ENCODE measurements at regions not wholly inside any gene's neighbourhood (a gene's known extent, or its start where the extent isn't known, plus 50 kb on each side); places are given as distances from the start of the nearest gene placed in this dataset.

DNA sequence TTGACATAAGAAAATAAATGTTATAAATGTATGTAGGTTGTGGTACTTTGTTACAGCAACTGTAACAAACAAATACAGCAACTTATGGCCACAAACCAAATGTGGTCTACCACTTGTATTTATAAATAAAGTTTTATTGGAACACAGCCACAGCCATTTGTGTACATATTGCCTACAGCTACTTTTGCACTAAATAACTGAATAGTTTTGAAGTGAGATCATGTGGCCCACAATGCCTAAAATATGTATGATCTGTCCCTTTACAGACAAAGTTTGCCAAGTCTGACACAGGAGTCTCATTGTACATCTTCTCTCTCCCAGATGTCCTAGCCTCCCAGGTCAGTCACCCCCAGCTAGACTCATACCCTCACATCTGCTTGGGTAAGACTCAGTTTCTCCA, 283.6 kb upstream of the PRDM9 start:
- no peak overlapping the region for H3K27ac Mint-ChIP-seq
- ChIA-PET CTCF (no interaction called here), POLR2A (no interaction called here)
- intact Hi-C loops (cut with micrococcal nuclease), result no loop called here
- no peaks in the 10 kb centered on the region for H3K36me3 Mint-ChIP-seq
- H3K4me1 Mint-ChIP-seq, result no peaks in the 10 kb centered on the region
- H3K27me3 Mint-ChIP-seq, result no peaks in the 10 kb centered on the region
- Histone ChIP-seq H3K4me3 (ENCODE audit: low read length) (no peak overlapping the region), H3K9me3 (ENCODE audit: control insufficient read depth in 2 of 3, low read length in 3 of 3) (peaks cover 0 to 5% (median 0%) of the 10 kb centered on the region in 3 experiments), H3K27ac (ENCODE audit: low read depth, low read length) (no peak overlapping the region), H3K27me3 (ENCODE audit: control insufficient read depth in 2 of 2, insufficient read depth in 2 of 2, low read length in 2 of 2) (no peaks in the 10 kb centered on the region), H3K4me1 (ENCODE audit: control insufficient read depth in 2 of 2, insufficient read depth in 2 of 2, low read length in 2 of 2) (no peaks in the 10 kb centered on the region), H3K36me3 (ENCODE audit: control insufficient read depth in 2 of 3, insufficient read depth in 3 of 3, low read length in 3 of 3) (no peaks in the 10 kb centered on the region)
- DNase-seq, result no peak
- H3K4me3 Mint-ChIP-seq, result no peak overlapping the region
- H3K9me3 Mint-ChIP-seq, result peaks cover 4 to 14% (median 10%) of the 10 kb centered on the region in 11 donors
- no peak for ATAC-seq

DNA sequence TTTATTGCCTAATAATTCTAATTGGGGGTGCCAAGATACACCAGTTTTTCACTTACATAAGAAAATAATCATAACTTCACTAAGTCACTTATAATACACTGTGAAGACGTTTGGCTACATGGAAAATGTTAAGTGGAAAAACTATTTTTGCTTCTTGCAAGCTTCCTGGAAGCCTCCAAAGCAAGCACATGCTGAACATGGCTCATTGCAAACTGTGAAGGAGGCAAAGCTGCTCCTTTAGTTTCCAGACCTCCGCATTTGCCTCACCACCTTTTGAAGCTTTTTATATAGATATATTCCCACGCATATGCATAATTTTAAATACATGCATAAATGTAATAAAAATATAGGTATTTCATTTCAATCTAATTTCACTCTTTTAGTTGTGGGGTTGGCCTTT, 285.6 kb upstream of the PRDM9 start:
- POLR2A ChIA-PET, result no interaction called here
- H3K27me3 ChIP-seq (ENCODE audit: control insufficient read depth in 2 of 2, insufficient read depth in 2 of 2, low read length in 2 of 2), result no peaks in the 10 kb centered on the region
- CTCF ChIA-PET, result no interaction called here
- no peak overlapping the region for H3K4me3 Mint-ChIP-seq
- H3K27ac Mint-ChIP-seq, result no peak overlapping the region
- H3K9me3 Mint-ChIP-seq, result peaks cover 4 to 14% (median 11%) of the 10 kb centered on the region in 11 donors
- no peaks in the 10 kb centered on the region for H3K4me1 Mint-ChIP-seq
- H3K9me3 ChIP-seq (ENCODE audit: control insufficient read depth in 2 of 3, low read length in 3 of 3), result peaks cover 0 to 5% (median 0%) of the 10 kb centered on the region in 3 experiments
- H3K27me3 Mint-ChIP-seq, result no peaks in the 10 kb centered on the region
- H3K4me1 ChIP-seq (ENCODE audit: control insufficient read depth in 2 of 2, insufficient read depth in 2 of 2, low read length in 2 of 2), result no peaks in the 10 kb centered on the region
- no peak overlapping the region for H3K4me3 ChIP-seq (ENCODE audit: low read length)
- no peak overlapping the region for H3K27ac ChIP-seq (ENCODE audit: low read depth, low read length)
- H3K36me3 Mint-ChIP-seq, result no peaks in the 10 kb centered on the region
- ATAC-seq (no peak), DNase-seq (no peak)
- no peaks in the 10 kb centered on the region for H3K36me3 ChIP-seq (ENCODE audit: control insufficient read depth in 2 of 3, insufficient read depth in 3 of 3, low read length in 3 of 3)
- intact Hi-C loops (cut with micrococcal nuclease), result no loop called here

DNA sequence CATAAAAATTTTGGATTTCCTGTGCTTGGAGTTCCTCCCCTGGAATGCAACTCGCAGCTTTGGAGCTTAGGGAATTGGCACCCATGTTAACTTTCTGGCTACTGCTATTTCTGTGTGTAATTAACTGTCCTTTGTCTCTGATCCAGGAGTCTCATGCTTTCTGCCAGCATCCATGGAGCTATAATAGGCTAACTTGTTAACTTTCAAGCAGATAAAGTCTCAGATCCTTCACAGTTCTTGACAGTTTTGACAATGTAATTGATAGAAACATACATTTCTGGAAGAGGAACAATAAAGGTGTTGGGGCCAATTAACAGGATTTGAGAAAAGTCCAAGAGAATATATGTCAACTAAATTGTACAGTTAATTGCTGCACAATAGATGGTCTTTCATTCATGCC, 290.2 kb upstream of the PRDM9 start:
- Mint-ChIP-seq H3K27me3 (no peaks in the 10 kb centered on the region), H3K27ac (no peak overlapping the region), H3K4me3 (no peak overlapping the region), H3K4me1 (no peaks in the 10 kb centered on the region), H3K36me3 (no peaks in the 10 kb centered on the region), H3K9me3 (peaks cover 0 to 20% (median 9%) of the 10 kb centered on the region in 11 donors)
- CTCF ChIA-PET, result no interaction called here
- Histone ChIP-seq H3K4me3 (ENCODE audit: low read length) (no peak overlapping the region), H3K27me3 (ENCODE audit: control insufficient read depth in 2 of 2, insufficient read depth in 2 of 2, low read length in 2 of 2) (no peaks in the 10 kb centered on the region), H3K36me3 (ENCODE audit: control insufficient read depth in 2 of 3, insufficient read depth in 3 of 3, low read length in 3 of 3) (no peaks in the 10 kb centered on the region), H3K27ac (ENCODE audit: low read depth, low read length) (no peak overlapping the region), H3K4me1 (ENCODE audit: control insufficient read depth in 2 of 2, insufficient read depth in 2 of 2, low read length in 2 of 2) (no peaks in the 10 kb centered on the region), H3K9me3 (ENCODE audit: control insufficient read depth in 2 of 3, low read length in 3 of 3) (no peaks in the 10 kb centered on the region)
- no peak for DNase-seq
- ATAC-seq, result no peak
- POLR2A ChIA-PET, result no interaction called here
- intact Hi-C loops (cut with micrococcal nuclease), result no loop called here

DNA sequence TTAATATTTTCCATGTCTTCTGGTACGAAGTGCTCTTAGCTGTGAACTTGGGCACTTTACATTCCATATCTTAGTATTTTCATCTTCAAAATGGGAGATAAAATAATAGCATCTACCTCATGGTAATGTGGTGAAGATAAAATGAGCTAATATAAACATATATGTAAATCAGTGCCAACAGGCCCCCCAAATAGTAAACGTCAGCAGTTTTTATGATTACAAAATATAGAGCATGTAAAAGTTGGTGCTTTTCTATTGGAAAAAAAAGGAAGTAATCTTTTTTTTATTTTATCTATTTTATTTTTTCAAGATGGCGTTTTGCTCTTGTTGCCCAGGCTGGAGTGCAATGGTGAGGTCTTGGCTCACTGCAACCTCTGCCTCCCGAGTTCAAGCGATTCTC, 291.1 kb upstream of the PRDM9 start:
- H3K4me1 ChIP-seq (ENCODE audit: control insufficient read depth in 2 of 2, insufficient read depth in 2 of 2, low read length in 2 of 2), result no peaks in the 10 kb centered on the region
- DNase-seq (no peak), ATAC-seq (no peak)
- H3K4me3 Mint-ChIP-seq, result no peak overlapping the region
- no peak overlapping the region for H3K27ac ChIP-seq (ENCODE audit: low read depth, low read length)
- H3K27ac Mint-ChIP-seq, result no peak overlapping the region
- intact Hi-C loops (cut with micrococcal nuclease), result no loop called here
- H3K4me3 ChIP-seq (ENCODE audit: low read length), result no peak overlapping the region
- no peaks in the 10 kb centered on the region for H3K36me3 Mint-ChIP-seq
- no peaks in the 10 kb centered on the region for H3K27me3 Mint-ChIP-seq
- CTCF ChIA-PET, result no interaction called here
- POLR2A ChIA-PET, result no interaction called here
- H3K36me3 ChIP-seq (ENCODE audit: control insufficient read depth in 2 of 3, insufficient read depth in 3 of 3, low read length in 3 of 3), result no peaks in the 10 kb centered on the region
- H3K9me3 ChIP-seq (ENCODE audit: control insufficient read depth in 2 of 3, low read length in 3 of 3), result no peaks in the 10 kb centered on the region
- no peaks in the 10 kb centered on the region for H3K27me3 ChIP-seq (ENCODE audit: control insufficient read depth in 2 of 2, insufficient read depth in 2 of 2, low read length in 2 of 2)
- H3K9me3 Mint-ChIP-seq, result peaks cover 2 to 21% (median 11%) of the 10 kb centered on the region in 11 donors
- no peaks in the 10 kb centered on the region for H3K4me1 Mint-ChIP-seq

DNA sequence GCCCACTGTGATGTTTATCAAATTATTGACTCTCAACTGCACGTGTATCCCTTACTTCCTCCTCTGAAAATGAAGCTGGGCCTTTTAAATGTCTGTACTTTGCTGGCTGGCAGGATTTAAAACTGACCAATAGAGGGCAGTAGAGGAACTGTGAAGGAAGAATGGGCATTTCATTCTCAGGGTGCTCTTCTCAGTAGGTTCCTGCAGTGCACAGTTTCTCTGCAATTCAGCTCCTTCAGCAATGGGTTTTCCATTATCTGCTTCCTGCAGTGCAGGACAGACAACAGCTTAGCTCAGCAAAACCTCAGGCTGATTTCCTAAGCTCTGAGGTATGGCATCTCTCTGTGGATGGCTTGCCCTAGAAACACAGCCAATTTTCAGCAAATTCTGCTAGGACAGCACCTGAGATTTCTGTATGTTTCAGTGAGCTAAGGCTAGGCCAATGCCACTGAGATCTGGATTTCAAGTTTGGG, 298.4 kb upstream of the PRDM9 start:
- ATAC-seq, result no peak
- Histone ChIP-seq H3K4me3 (ENCODE audit: low read length) (no peak overlapping the region), H3K27ac (ENCODE audit: low read depth, low read length) (no peak overlapping the region), H3K36me3 (ENCODE audit: control insufficient read depth in 2 of 3, insufficient read depth in 3 of 3, low read length in 3 of 3) (no peaks in the 10 kb centered on the region), H3K27me3 (ENCODE audit: control insufficient read depth in 2 of 2, insufficient read depth in 2 of 2, low read length in 2 of 2) (no peaks in the 10 kb centered on the region), H3K4me1 (ENCODE audit: control insufficient read depth in 2 of 2, insufficient read depth in 2 of 2, low read length in 2 of 2) (no peaks in the 10 kb centered on the region), H3K9me3 (ENCODE audit: control insufficient read depth in 2 of 3, low read length in 3 of 3) (no peaks in the 10 kb centered on the region)
- ChIA-PET POLR2A (no interaction called here), CTCF (no interaction called here)
- DNase-seq, result no peak
- Mint-ChIP-seq H3K27me3 (no peaks in the 10 kb centered on the region), H3K27ac (no peak overlapping the region), H3K9me3 (peaks cover 1 to 30% (median 10%) of the 10 kb centered on the region in 11 donors), H3K4me3 (no peak overlapping the region), H3K4me1 (no peaks in the 10 kb centered on the region), H3K36me3 (no peaks in the 10 kb centered on the region)
- intact Hi-C loops (cut with micrococcal nuclease), result no loop called here

DNA sequence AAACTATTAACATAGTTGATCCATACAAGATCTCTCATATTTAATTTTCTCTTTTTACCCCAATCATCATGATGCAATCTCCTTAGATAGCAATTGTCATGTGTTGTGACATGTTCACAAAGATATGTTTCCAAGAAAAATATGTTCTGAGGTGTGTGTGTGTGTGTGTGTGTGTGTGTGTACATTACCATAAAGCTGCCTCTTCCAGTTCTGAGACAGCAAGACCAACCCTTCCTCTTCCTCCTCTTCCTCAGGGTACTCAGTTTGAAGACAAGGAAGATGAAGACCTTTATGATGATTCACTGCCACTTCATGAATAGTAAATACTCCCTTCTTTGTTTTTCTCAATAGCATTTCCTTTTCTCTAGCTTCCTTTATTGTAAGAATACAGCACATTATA, 303.3 kb upstream of the PRDM9 start:
- Histone ChIP-seq H3K4me1 (ENCODE audit: control insufficient read depth in 2 of 2, insufficient read depth in 2 of 2, low read length in 2 of 2) (no peaks in the 10 kb centered on the region), H3K27me3 (ENCODE audit: control insufficient read depth in 2 of 2, insufficient read depth in 2 of 2, low read length in 2 of 2) (no peaks in the 10 kb centered on the region), H3K4me3 (ENCODE audit: low read length) (no peak overlapping the region), H3K9me3 (ENCODE audit: control insufficient read depth in 2 of 3, low read length in 3 of 3) (no peaks in the 10 kb centered on the region), H3K27ac (ENCODE audit: low read depth, low read length) (no peak overlapping the region), H3K36me3 (ENCODE audit: control insufficient read depth in 2 of 3, insufficient read depth in 3 of 3, low read length in 3 of 3) (no peaks in the 10 kb centered on the region)
- intact Hi-C loops (cut with micrococcal nuclease), result no loop called here
- ATAC-seq, result no peak
- Mint-ChIP-seq H3K27me3 (no peaks in the 10 kb centered on the region), H3K4me3 (no peak overlapping the region), H3K27ac (no peak overlapping the region), H3K36me3 (no peaks in the 10 kb centered on the region), H3K9me3 (peaks cover 0 to 28% (median 8%) of the 10 kb centered on the region in 11 donors), H3K4me1 (no peaks in the 10 kb centered on the region)
- ChIA-PET POLR2A (no interaction called here), CTCF (no interaction called here)
- no peak for DNase-seq

DNA sequence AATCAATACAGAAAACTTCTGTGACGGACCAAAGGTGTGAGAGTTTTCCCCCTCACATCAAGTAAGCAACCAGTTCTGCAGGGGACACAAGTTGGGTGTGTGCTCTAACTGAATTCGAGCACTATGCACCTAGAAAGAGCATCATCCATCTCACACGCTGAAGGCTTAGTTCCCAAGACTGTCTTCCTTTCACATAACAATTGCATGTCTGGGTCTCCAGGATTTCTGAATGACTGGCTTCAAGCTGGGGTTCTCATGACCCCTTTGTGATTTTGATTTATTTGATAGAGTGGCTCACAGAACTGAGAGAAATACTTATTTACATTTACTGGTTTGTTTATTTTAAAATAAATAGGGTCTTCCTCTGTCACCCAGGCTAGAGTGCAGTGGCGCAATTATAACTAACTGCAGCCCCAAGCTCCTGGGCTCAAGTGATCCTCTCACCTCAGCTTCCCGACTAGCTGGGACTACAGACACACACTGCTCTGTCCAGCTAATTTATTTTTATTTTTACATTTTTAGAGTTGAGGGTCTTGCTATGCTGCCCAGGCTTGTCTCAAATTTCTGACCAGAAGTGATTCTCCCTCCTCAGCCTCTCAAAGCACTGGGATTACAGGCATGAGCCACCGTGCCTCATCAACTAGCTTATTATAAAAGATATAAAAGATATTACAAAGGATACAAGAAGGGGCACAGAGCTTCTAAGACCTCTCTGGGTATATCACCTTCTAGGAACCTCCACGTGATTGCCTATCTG, 316.7 kb upstream of the CDH12 start:
- no peaks in the 10 kb centered on the region for H3K4me1 ChIP-seq (ENCODE audit: control insufficient read depth in 2 of 2, insufficient read depth in 2 of 2, low read length in 2 of 2)
- intact Hi-C loops (cut with micrococcal nuclease), result no loop called here
- ATAC-seq (no peak), DNase-seq (no peak)
- no peaks in the 10 kb centered on the region for H3K27me3 Mint-ChIP-seq
- POLR2A ChIA-PET, result no interaction called here
- H3K4me3 Mint-ChIP-seq, result no peak overlapping the region
- H3K4me1 Mint-ChIP-seq, result no peaks in the 10 kb centered on the region
- H3K9me3 Mint-ChIP-seq, result peaks cover 0 to 15% (median 7%) of the 10 kb centered on the region in 11 donors
- no peak overlapping the region for H3K27ac Mint-ChIP-seq
- H3K9me3 ChIP-seq (ENCODE audit: control insufficient read depth in 2 of 3, low read length in 3 of 3), result no peaks in the 10 kb centered on the region
- no peaks in the 10 kb centered on the region for H3K27me3 ChIP-seq (ENCODE audit: control insufficient read depth in 2 of 2, insufficient read depth in 2 of 2, low read length in 2 of 2)
- H3K36me3 ChIP-seq (ENCODE audit: control insufficient read depth in 2 of 3, insufficient read depth in 3 of 3, low read length in 3 of 3), result no peaks in the 10 kb centered on the region
- H3K27ac ChIP-seq (ENCODE audit: low read depth, low read length), result no peak overlapping the region
- H3K36me3 Mint-ChIP-seq, result no peaks in the 10 kb centered on the region
- CTCF ChIA-PET, result no interaction called here
- H3K4me3 ChIP-seq (ENCODE audit: low read length), result no peak overlapping the region
